ENCODE measurements at regions not wholly inside any gene's neighbourhood (a gene's known extent, or its start where the extent isn't known, plus 50 kb on each side); places are given as distances from the start of the nearest gene placed in this dataset.

DNA sequence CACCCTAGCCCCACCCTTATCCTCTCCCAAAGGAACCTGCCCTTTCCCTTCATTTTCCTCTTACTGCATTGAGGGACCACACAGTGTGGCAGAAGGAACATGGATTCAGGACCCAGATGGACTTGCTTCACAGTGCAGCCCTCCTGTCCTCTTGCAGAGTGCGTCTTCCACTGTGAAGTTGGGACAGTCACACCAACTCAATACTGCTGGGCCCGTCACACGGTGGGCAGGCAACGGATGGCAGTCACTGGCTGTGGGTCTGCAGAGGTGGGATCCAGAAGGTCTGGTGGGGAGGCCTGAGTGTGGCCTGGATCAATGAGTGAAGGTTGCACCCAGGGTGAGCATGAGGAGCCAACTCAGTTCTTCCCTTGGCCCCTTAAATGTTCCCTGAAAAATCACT, 129.9 kb upstream of the B3GAT1 start:
- no peak for DNase-seq

DNA sequence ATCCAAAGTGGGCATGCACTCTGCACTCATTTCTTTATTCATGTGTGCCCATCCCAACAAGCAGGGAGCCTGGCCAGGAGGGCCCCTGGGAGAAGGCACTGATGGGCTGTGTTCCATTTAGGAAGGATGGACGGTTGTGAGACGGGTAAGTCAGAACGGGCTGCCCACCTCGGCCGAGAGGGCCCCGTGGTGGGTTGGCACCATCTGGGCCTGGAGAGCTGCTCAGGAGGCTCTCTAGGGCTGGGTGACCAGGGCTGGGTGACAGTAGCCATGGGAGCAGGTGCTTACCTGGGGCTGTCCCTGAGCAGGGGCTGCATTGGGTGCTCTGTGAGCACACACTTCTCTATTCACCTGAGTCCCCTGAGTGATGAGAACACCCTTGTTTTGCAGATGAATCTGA, 129.3 kb upstream of the B3GAT1 start:
- no peak for DNase-seq

GRCh38 chr11:134539285-134539684, 127.2 kb upstream of the B3GAT1 start:
- no peak for DNase-seq

- DNase-seq, result no peak
Measured at GRCh38 chr11:134538742-134539141, 126.7 kb upstream of the B3GAT1 start.

- no peak for DNase-seq
Measured at GRCh38 chr11:134537941-134538340, 125.9 kb upstream of the B3GAT1 start.

GRCh38 chr11:134537296-134537695, 125.3 kb upstream of the B3GAT1 start:
- DNase-seq, result no peak

GRCh38 chr11:134536677-134537076, 124.6 kb upstream of the B3GAT1 start:
- DNase-seq, result no peak

DNA sequence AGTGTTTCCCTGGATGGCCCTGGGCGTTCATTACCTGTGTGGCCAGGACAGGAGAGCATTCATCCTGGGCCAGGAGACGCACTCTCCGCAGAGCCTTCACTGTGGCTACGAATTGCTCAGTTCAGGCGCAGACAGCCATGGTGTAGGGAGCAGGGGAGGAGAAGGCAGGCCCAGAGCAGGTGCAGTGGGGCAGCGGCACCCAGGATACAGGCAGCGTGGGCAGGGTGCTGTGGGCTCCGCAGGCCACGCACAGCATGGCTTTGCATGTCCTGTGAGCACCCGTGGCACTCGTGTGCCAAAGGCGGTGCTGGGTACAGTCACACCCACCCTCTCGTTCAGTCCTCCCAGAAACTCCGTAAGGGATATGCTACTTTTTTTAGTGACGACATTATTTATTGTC, 124.2 kb upstream of the B3GAT1 start:
- DNase-seq, result no peak

GRCh38 chr11:134535029-134536025, 123.3 kb upstream of the B3GAT1 start:
- no peak for DNase-seq

GRCh38 chr11:134533511-134533910, 121.5 kb upstream of the B3GAT1 start:
- DNase-seq, result no peak

DNA sequence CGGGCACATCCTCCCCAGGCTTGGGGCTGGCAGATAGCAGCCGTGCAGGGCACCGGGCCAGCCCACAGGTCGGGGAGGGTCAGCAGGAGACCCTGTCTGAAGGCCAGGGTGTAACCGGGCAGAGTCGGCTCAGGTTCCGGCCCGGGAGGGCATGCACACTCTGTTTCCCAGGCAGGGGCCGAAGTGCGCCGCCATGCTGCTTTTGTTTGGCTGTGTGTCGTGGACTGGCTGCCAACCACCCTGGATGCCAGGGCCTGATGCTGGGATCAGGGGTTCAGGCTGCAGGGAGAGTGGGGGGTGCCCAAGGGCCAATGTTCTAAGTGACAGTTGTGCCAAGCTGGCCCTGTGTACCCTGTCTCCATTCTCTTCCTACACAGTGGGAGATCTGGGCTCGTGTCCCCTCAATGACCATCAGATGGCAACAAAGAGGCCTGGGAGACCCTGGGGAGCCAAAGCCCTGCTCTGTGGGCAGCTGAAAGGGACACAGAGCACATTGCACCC, 120.9 kb upstream of the B3GAT1 start:
- DNase-seq, result no peak

GRCh38 chr11:134532131-134532920, 120.3 kb upstream of the B3GAT1 start:
- DNase-seq, result peak; percentile 89

DNA sequence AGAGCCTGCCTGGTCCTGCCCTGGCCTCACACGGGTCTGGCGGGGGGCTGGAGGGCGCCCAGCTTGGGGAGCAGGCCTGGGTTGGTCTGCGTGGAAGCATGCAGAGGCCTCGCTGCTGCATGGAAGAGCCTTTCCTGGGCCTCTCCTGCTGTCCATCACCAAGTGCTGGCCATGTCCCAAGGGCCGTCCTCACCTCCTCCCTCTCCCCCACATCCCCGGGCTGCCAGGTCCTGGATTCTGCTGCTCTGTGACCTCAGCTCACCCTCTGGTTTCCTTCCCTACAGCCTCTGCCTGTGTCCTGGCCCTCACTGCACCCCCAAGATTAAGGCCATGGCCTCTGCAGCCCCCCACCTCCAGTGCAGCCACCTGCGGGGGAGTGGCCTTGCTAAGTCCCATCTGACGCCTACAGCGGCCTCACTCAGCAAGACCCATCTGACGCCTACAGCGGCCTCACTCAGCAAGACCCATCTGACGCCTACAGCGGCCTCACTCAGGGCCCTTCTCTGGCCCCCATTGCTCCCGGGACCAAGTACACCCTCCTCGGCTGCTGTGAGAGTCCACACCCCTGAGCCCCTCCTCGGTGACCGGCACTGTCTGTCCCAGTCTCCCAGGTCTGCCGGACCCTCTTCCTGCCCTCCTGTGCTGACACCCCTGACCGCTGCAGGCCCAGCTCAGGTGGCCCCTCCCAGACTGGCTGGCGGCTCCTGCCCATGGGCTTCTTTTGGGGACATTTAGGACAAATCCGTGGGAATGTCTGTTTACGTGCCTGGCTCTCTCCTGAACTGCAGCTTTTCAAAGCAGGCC, 119.5 kb upstream of the B3GAT1 start:
- no peak for DNase-seq

GRCh38 chr11:134530636-134531326, 118.7 kb upstream of the B3GAT1 start:
- DNase-seq, result peak; percentile 78

GRCh38 chr11:134529212-134530096, 117.4 kb upstream of the B3GAT1 start:
- peak; percentile 52 for DNase-seq

DNA sequence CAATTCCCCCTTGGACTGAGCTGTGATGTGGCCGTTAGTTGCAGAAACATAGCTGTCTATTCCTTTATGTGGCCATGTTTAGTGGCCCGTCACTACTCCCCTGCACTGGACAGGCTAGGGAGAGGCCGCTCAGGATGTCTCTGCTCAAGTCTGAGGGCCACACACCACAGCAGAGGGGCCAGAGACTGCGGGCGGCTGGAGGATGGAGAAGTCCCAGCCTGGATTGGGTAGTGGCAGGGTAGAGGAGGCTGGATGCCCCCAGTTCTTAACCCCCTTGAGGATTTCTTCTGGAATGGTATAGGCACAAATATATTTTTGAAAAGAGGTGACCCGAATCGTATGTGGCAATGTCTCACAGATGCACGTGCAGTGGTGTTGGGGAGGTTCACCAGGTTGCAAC, 116.4 kb upstream of the B3GAT1 start:
- DNase-seq, result no peak

DNA sequence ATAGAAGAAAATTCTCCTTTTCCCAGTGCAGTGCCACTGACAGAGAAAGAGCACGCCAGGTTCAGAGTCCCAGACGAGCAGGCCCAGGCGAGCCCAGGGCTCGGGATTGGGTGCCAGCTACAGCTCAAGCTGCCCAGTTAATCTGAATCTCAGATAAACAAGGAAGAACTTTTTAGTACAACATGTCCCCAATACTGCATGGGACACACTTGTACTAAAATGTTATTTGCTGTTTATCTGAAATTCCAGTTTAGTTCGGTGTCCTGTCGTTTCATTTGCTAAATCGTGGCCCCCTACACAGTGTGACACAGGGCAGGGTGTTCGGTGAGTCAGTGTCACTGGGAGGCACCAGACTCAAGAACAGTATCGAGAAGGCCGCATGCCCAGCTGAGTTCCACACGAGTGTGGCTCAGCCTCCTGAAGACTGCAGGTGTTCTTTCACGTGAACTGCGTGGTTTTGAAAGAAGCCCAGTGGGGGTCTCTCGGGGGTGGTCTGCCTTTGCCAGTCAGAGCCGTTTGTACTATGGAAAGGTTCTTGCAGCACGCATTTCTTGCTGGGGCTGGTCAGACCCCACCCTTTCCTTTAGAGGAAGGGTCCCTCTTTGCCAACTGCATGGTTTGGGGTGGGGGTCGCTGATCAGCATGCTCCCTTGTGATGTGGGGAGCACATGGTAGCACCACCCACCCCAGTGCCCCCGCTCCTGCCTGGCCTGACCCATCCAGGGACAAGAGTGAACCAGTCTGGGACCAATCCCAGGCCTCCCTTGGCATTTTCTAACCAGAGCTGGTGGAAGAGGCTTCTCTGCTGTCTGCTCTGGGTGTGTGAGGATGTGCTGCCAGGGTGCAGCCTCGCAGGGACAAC, 115.6 kb upstream of the B3GAT1 start:
- DNase-seq, result no peak

DNA sequence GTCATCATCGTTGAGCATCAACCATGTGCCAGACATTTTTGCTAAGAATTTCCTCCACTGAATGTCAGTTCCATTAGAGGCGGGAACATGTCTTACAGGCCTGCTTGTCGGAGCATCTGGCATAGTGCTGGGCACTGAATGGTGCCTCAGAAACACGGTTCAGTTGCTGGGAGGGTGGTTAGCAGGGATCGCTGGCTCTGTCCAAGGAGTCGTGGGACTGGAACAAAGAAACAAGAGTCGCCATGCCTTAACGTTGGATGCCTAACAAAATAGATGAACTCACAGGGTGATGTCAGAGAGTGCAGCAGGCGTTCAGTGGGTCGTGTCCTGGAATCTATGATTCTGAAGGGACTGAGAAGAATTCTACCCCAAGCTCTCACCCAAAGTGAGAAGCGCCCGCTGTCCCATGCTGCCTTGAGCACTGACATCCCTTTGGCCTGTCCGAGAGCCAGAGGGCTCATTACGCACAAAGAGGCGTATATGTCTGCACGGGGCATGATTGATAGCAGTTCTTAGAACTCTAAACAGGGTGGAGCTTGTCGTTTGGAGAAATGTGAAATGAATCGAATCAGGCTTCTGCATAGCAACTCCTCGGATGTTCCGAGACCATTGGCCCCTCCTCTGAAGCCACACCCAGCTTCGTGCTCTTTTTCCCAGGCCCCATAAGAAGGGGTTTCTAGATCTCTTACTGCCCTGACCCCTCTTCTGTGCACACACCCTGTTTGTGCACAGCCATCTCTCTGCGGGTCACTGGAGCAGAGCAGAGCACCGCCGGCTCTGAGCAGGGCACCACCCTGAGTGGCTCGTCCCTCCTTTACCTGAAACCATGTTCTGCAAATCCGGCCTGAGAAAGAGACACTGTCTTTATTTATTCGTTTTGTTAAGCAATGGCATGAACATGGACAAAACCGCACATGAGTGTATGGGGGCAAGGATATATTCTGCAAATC, 113.1 kb upstream of the B3GAT1 start:
- DNase-seq, result no peak

DNA sequence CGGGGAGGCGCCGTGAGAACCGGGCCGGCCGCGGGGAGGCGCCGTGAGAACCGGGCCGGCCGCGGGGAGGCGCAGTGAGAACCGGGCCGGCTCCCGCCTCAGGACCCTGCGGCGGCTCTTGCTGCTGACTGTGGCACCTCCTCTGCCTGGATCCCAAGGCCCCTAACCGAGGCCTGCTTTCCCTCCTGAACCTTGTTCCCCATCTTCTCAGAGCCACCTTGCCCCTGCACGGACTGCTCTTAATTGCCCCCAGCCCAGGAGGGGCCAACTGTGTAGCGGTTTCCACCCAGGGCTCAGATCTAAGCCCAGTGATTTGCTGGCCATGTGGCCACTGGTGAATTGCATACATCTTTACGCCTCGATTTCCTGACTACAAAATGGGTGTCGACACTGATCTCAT, 112.2 kb upstream of the B3GAT1 start:
- DNase-seq, result no peak
